H1 (cell line): ENCODE measurements at regions not wholly inside any gene's neighbourhood (a gene's known extent, or its start where the extent isn't known, plus 50 kb on each side); places are given as distances from the start of the nearest gene placed in this dataset.

Source experiments
- CTCF ChIA-PET: fragments of 300-600 bp; sonication (Branson Sonifier 250); formaldehyde crosslinking; loops from one replicate; lab custom pipeline; 2021; ENCODE audit not compliant: partially characterized antibody; lab: Charles Lee
- POLR2A ChIA-PET: fragments of 300-600 bp; sonication (Branson Sonifier 250); formaldehyde crosslinking; loops from one replicate; lab custom pipeline; 2021; ENCODE audit warnings: inconsistent platforms; ENCODE audit not compliant: partially characterized antibody; lab: Charles Lee
- DNase-seq, 2 experiments: peaks; one replicate each; pipeline versions ENCODE4 v3.0.0 to v3.0.0-alpha.2; 2010 to 2022; ENCODE audit warnings: low spot score in 2 of 2, low read depth in 1 of 2, mixed read lengths in 1 of 2
- FAIRE-seq: peaks from 2 replicates; lab custom pipeline; 2011; peaks lifted over from hg19 to GRCh38; lab: Jason Lieb, UNC
- H2AFZ ChIP-seq: 2 replicates; pipeline ENCODE4 v1.8.1; 2012; ENCODE audit warnings: low read length, inconsistent platforms
- H2AK5ac ChIP-seq: 2 replicates; pipeline ENCODE4 v1.6.1; 2013; ENCODE audit warnings: low read depth, low read length
- H2BK120ac ChIP-seq: replicated peaks from 2 replicates; pipeline ENCODE3; 2013; ENCODE audit warnings: low read depth, low read length, inconsistent platforms
- H2BK12ac ChIP-seq: 2 replicates; pipeline ENCODE4 v1.6.1; 2013; ENCODE audit warnings: low read depth, low read length
- H2BK15ac ChIP-seq: 2 replicates; pipeline ENCODE4 v1.6.1; 2013; ENCODE audit warnings: low read length
- H2BK20ac ChIP-seq: 2 replicates; pipeline ENCODE4 v1.6.1; 2013; ENCODE audit warnings: low read length
- H2BK5ac ChIP-seq: 2 replicates; pipeline ENCODE4 v1.6.1; 2013; ENCODE audit warnings: low read depth, low read length
- H3K14ac ChIP-seq: 2 replicates; pipeline ENCODE4 v1.6.1; 2013; ENCODE audit warnings: inconsistent platforms; ENCODE audit not compliant: insufficient read length
- H3K18ac ChIP-seq: 2 replicates; pipeline ENCODE4 v1.6.1; 2013; ENCODE audit warnings: low read length; ENCODE audit errors: extremely low read depth
- H3K23ac ChIP-seq: 2 replicates; pipeline ENCODE4 v1.6.1; 2013; ENCODE audit warnings: inconsistent platforms; ENCODE audit not compliant: insufficient read length
- H3K23me2 ChIP-seq: 2 replicates; pipeline ENCODE4 v1.6.1; 2013; ENCODE audit warnings: low read depth, low read length
- H3K27ac ChIP-seq: 2 replicates; pipeline ENCODE4 v1.6.1; 2011; ENCODE audit warnings: low read depth, low read length, inconsistent platforms
- H3K27me3 ChIP-seq, 4 experiments: replicated peaks in 1 of 4; 1 replicate in 1 of 4; 2 replicates in 3 of 4; pipeline versions ENCODE4 v1.6.1 to v1.8.1; 2011 to 2013; ENCODE audit warnings: low read length in 3 of 4, mild to moderate bottlenecking in 3 of 4, inconsistent platforms in 2 of 4, mixed read lengths in 2 of 4, moderate library complexity in 1 of 4; ENCODE audit not compliant: control insufficient read depth in 3 of 4, insufficient read depth in 3 of 4; ENCODE audit errors: extremely low read depth in 1 of 4
- H3K36me3 ChIP-seq, 4 experiments: 2 replicates each; pipeline versions ENCODE4 v1.6.1 to v1.8.1; 2011 to 2013; ENCODE audit warnings: mild to moderate bottlenecking in 4 of 4, low read length in 3 of 4, moderate library complexity in 2 of 4, control low read depth in 1 of 4, inconsistent platforms in 1 of 4; ENCODE audit not compliant: insufficient read depth in 4 of 4, control insufficient read depth in 2 of 4
- H3K4ac ChIP-seq: replicated peaks from 2 replicates; pipeline ENCODE3; 2013; ENCODE audit warnings: low read length, low read depth, mixed read lengths, inconsistent platforms; ENCODE audit not compliant: insufficient read length
- H3K4me1 ChIP-seq, 4 experiments: replicated peaks in 1 of 4; 1 replicate in 1 of 4; 2 replicates in 3 of 4; pipeline versions ENCODE4 v1.6.1 to v1.8.1; 2011 to 2013; ENCODE audit warnings: low read length in 3 of 4, inconsistent platforms in 2 of 4, mixed read lengths in 1 of 4; ENCODE audit not compliant: insufficient read depth in 4 of 4, control insufficient read depth in 3 of 4
- H3K4me2 ChIP-seq, 2 experiments: 2 replicates each; pipeline versions ENCODE4 v1.6.1 to v1.8.1; 2011 to 2013; ENCODE audit warnings: low read depth in 2 of 2, low read length in 2 of 2, control low read depth in 1 of 2, inconsistent platforms in 1 of 2, mild to moderate bottlenecking in 1 of 2; ENCODE audit not compliant: insufficient read depth in 1 of 2
- H3K4me3 ChIP-seq, 4 experiments: fragments of 200-600, 300-600 bp in 1 of 4; sonication (generic), shearing (Covaris generic), sonication (Bioruptor Twin) in 1 of 4; 2 replicates each; pipeline versions ENCODE4 v1.5.1 to v1.8.1; 2011 to 2016; ENCODE audit warnings: low read length in 4 of 4, low read depth in 3 of 4, control low read depth in 2 of 4, inconsistent platforms in 2 of 4, mild to moderate bottlenecking in 2 of 4, mixed read lengths in 1 of 4, moderate library complexity in 1 of 4; ENCODE audit not compliant: insufficient read depth in 2 of 4; ENCODE audit errors: extremely low read depth in 1 of 4
- H3K56ac ChIP-seq: replicated peaks from 2 replicates; pipeline ENCODE3; 2013; ENCODE audit warnings: low read depth, mild to moderate bottlenecking, mixed read lengths, low read length, inconsistent platforms; ENCODE audit not compliant: insufficient read length
- H3K79me1 ChIP-seq: 2 replicates; pipeline ENCODE4 v1.6.1; 2013; ENCODE audit warnings: low read depth, low read length, control low read depth
- H3K79me2 ChIP-seq, 2 experiments: 2 replicates each; pipeline versions ENCODE4 v1.6.1 to v1.8.1; 2012 to 2013; ENCODE audit warnings: low read length in 2 of 2, mild to moderate bottlenecking in 2 of 2, inconsistent platforms in 1 of 2; ENCODE audit not compliant: insufficient read depth in 2 of 2, control insufficient read depth in 1 of 2
- H3K9ac ChIP-seq, 4 experiments: replicated peaks in 1 of 4; 1 replicate in 1 of 4; 2 replicates in 3 of 4; pipeline versions ENCODE4 v1.6.1 to v1.8.1; 2011 to 2013; ENCODE audit warnings: low read depth in 3 of 4, low read length in 3 of 4, control low read depth in 2 of 4, mild to moderate bottlenecking in 2 of 4, moderate library complexity in 2 of 4, inconsistent platforms in 1 of 4; ENCODE audit errors: extremely low read depth in 1 of 4
- H3K9me3 ChIP-seq, 2 experiments: 2 replicates each; pipeline versions ENCODE4 v1.6.1 to v1.8.1; 2012 to 2013; ENCODE audit warnings: mild to moderate bottlenecking in 2 of 2, moderate library complexity in 2 of 2, control low read depth in 1 of 2, inconsistent platforms in 1 of 2, low read depth in 1 of 2, low read length in 1 of 2, mixed read lengths in 1 of 2; ENCODE audit not compliant: insufficient read depth in 2 of 2
- H4K20me1 ChIP-seq, 2 experiments: replicated peaks in 1 of 2; 2 replicates each; pipeline versions ENCODE3 to v1.8.1; 2011 to 2013; ENCODE audit warnings: inconsistent platforms in 2 of 2, low read length in 2 of 2, mild to moderate bottlenecking in 1 of 2; ENCODE audit not compliant: insufficient read depth in 2 of 2, control insufficient read depth in 1 of 2
- H4K5ac ChIP-seq: 2 replicates; pipeline ENCODE4 v1.6.1; 2013; ENCODE audit warnings: low read length, low read depth, mixed read lengths, inconsistent platforms; ENCODE audit not compliant: insufficient read length
- H4K8ac ChIP-seq: 2 replicates; pipeline ENCODE4 v1.8.0; 2013; ENCODE audit warnings: mild to moderate bottlenecking, moderate library complexity, low read length, inconsistent platforms; ENCODE audit not compliant: insufficient read depth; ENCODE audit errors: extremely low read depth
- H4K91ac ChIP-seq: replicated peaks from 2 replicates; pipeline ENCODE3; 2013; ENCODE audit warnings: low read length, mixed read lengths, inconsistent platforms; ENCODE audit not compliant: insufficient read length
- ATF3 ChIP-seq: IDR thresholded peaks from 2 replicates; pipeline ENCODE4 v1.6.1; 2011; ENCODE audit warnings: low read depth, mild to moderate bottlenecking, low read length; ENCODE audit not compliant: insufficient read depth
- CBX8 ChIP-seq: fragments of 300-800, 300-1000 bp; sonication (generic); IDR thresholded peaks from 2 replicates; pipeline ENCODE4 v1.7.1; 2016; ENCODE audit warnings: low read depth, low read length, borderline replicate concordance
- CEBPB ChIP-seq: IDR thresholded peaks from 2 replicates; pipeline ENCODE4 v1.6.1; 2012; ENCODE audit warnings: low read depth, low read length
- FOSL1 ChIP-seq: IDR thresholded peaks from 2 replicates; pipeline ENCODE4 v1.6.1; 2011; ENCODE audit warnings: mild to moderate bottlenecking, low read depth, low read length, moderate library complexity; ENCODE audit not compliant: insufficient read depth
- HDAC2 ChIP-seq, 2 experiments: fragments of 300-600 bp in 1 of 2; sonication (generic) in 1 of 2; IDR thresholded peaks; 2 replicates each; pipeline ENCODE4 v1.6.1; 2011 to 2012; ENCODE audit warnings: low read depth in 2 of 2, low read length in 2 of 2, mild to moderate bottlenecking in 2 of 2, moderate library complexity in 2 of 2, borderline replicate concordance in 1 of 2, inconsistent platforms in 1 of 2
- NANOG ChIP-seq: IDR thresholded peaks from 2 replicates; pipeline ENCODE4 v1.6.1; 2011; ENCODE audit warnings: low read length, low read depth, mild to moderate bottlenecking, inconsistent platforms; ENCODE audit not compliant: insufficient read depth, poor library complexity, severe bottlenecking
- PHF8 ChIP-seq: fragments of 200-600 bp; sonication (generic); conservative IDR thresholded peaks from 2 replicates; pipeline ENCODE4 v1.7.1; 2012; ENCODE audit warnings: low read depth, mild to moderate bottlenecking, inconsistent platforms, low read length, moderate library complexity
- POU5F1 ChIP-seq: IDR thresholded peaks from 2 replicates; pipeline ENCODE4 v1.6.1; 2011; ENCODE audit warnings: low read depth, mild to moderate bottlenecking, low read length, moderate library complexity
- SAP30 ChIP-seq: fragments of 300-600 bp; sonication (generic); IDR thresholded peaks from 2 replicates; pipeline ENCODE4 v1.7.1; 2012; ENCODE audit warnings: low read length, moderate library complexity, mild to moderate bottlenecking, inconsistent platforms; ENCODE audit not compliant: insufficient read depth, insufficient replicate concordance
- SIX5 ChIP-seq: IDR thresholded peaks from 2 replicates; pipeline ENCODE4 v1.6.1; 2011; ENCODE audit warnings: mild to moderate bottlenecking, low read depth, low read length
- SP1 ChIP-seq: IDR thresholded peaks from 2 replicates; pipeline ENCODE4 v1.6.1; 2011; ENCODE audit warnings: low read depth, low read length
- SRF ChIP-seq: IDR thresholded peaks from 2 replicates; pipeline ENCODE4 v1.6.1; 2011; ENCODE audit warnings: mild to moderate bottlenecking, low read depth, low read length, moderate library complexity
- ZNF274 ChIP-seq: IDR thresholded peaks from 2 replicates; pipeline ENCODE4 v1.7.0; 2012; ENCODE audit warnings: low read length, borderline replicate concordance; ENCODE audit errors: extremely low read depth
- WGBS, 2 experiments: shearing (Covaris generic) in 1 of 2; methylation state at CpG; one replicate each; pipeline versions ENCODE4 v1.1.6 to v1.1.7; 2013 to 2015; ENCODE audit warnings: low lambda C conversion rate in 2 of 2, mixed read lengths in 2 of 2, inconsistent platforms in 1 of 2, low coverage in 1 of 2, missing lambda C conversion rate in 1 of 2; ENCODE audit not compliant: insufficient replicate concordance in 2 of 2, insufficient coverage in 1 of 2, insufficient read length in 1 of 2; ENCODE audit errors: extremely low coverage in 1 of 2, missing lambda C conversion rate in 1 of 2; 5-methylcytosine and 5-hydroxymethylcytosine counted together

GRCh38 chr13:109642358-109642757 lies 144.0 kb downstream of the IRS2 start:
- no peak overlapping the region for H4K91ac ChIP-seq
- no peaks in the 10 kb centered on the region for H4K20me1 ChIP-seq
- no peak overlapping the region for H4K5ac ChIP-seq
- FAIRE-seq: no peak
- H2BK5ac ChIP-seq: no peak overlapping the region
- no peak overlapping the region for H4K8ac ChIP-seq
- H2BK12ac ChIP-seq: no peak overlapping the region
- no peaks in the 10 kb centered on the region for H3K4me1 ChIP-seq
- no peak overlapping the region for H3K4me2 ChIP-seq
- no peak overlapping the region for H2AK5ac ChIP-seq
- no peak overlapping the region for H3K18ac ChIP-seq
- no peak overlapping the region for H3K56ac ChIP-seq
- no peak overlapping the region for H2AFZ ChIP-seq
- no peaks in the 10 kb centered on the region for H3K79me2 ChIP-seq
- CTCF ChIA-PET: no interaction called here
- no peak overlapping the region for H3K23ac ChIP-seq
- no peaks in the 10 kb centered on the region for H3K27me3 ChIP-seq
- 96% methylated on average over 8 of the region's 8 CpGs; no CpG with 5 or more reads in 1 of the 2 experiments for WGBS, 2 experiments
- no peak overlapping the region for H3K9ac ChIP-seq
- H3K14ac ChIP-seq: no peak overlapping the region
- H3K23me2 ChIP-seq: no peaks in the 10 kb centered on the region
- H3K79me1 ChIP-seq: no peaks in the 10 kb centered on the region
- no peak overlapping the region for H2BK20ac ChIP-seq
- H3K27ac ChIP-seq: no peak overlapping the region
- H3K9me3 ChIP-seq: peaks cover 20 to 23% of the 10 kb centered on the region in 2 experiments
- POLR2A ChIA-PET: no interaction called here
- H3K36me3 ChIP-seq: no peaks in the 10 kb centered on the region
- no peak for DNase-seq
- no peak overlapping the region for H3K4ac ChIP-seq
- H3K4me3 ChIP-seq: no peak overlapping the region
- H2BK15ac ChIP-seq: no peak overlapping the region
- H2BK120ac ChIP-seq: no peak overlapping the region
- TF ChIP-seq SAP30 (no peak), ATF3 (no peak), CBX8 (no peak), POU5F1 (no peak), PHF8 (no peak), SP1 (no peak), SIX5 (no peak), ZNF274 (no peak), NANOG (no peak), CEBPB (no peak), SRF (no peak), FOSL1 (no peak), HDAC2 (IDR thresholded peaks at IDR 0.05; ENCODE audit: borderline replicate concordance in 1 of 2, low read depth in 2 of 2, low read length in 2 of 2) (no peak)
